Tibial artery (tissue), 4 donors: ENCODE measurements at regions not wholly inside any gene's neighbourhood (a gene's known extent, or its start where the extent isn't known, plus 50 kb on each side); places are given as distances from the start of the nearest gene placed in this dataset.

Experiments used
- DNase-seq, 2 donors: peaks; one replicate each; pipeline ENCODE4 v3.0.0-alpha.2; 2019
- H3K27ac ChIP-seq, 2 donors: fragments of 200-600 bp; sonication (generic) in 1 of 2; 1 replicate in 1 of 2; 2 replicates in 1 of 2; pipeline ENCODE4 v1.5.1; 2018 to 2019; ENCODE audit warnings: mild to moderate bottlenecking in 1 of 2
- H3K27me3 ChIP-seq, 2 donors: fragments of 200-600 bp; sonication (generic) in 1 of 2; one replicate each; pipeline versions ENCODE4 v1.5.1 to v1.6.0; 2016 to 2019
- H3K36me3 ChIP-seq, 3 donors: fragments of 200-600 bp; sonication (generic) in 2 of 3; one replicate each; pipeline ENCODE4 v1.5.1; 2016 to 2019; ENCODE audit warnings: mild to moderate bottlenecking in 2 of 3
- H3K4me1 ChIP-seq, 4 donors: fragments of 200-600 bp; sonication (generic) in 2 of 4; 1 replicate in 3 of 4; 2 replicates in 1 of 4; pipeline ENCODE4 v1.5.1; 2016 to 2019
- H3K4me3 ChIP-seq, 2 donors: fragments of 200-600 bp; sonication (generic) in 1 of 2; 1 replicate in 1 of 2; 2 replicates in 1 of 2; pipeline ENCODE4 v1.5.1; 2018 to 2019; ENCODE audit warnings: mild to moderate bottlenecking in 2 of 2
- H3K9me3 ChIP-seq, 3 donors: fragments of 200-600 bp; sonication (generic) in 1 of 3; one replicate each; pipeline ENCODE4 v1.5.1; 2016 to 2019
- intact Hi-C: fragments of 100-400 bp; cut with DNase I; formaldehyde crosslinking; loops from one replicate; pipeline ENCODE4 v1.15.0; 2023; ENCODE audit warnings: low total_unique reads
- TF ChIP-seq, protein P1 (sequence below), 2 experiments: fragments of 200-600 bp in 1 of 2; fragments of 450-650 bp in 1 of 2; IDR thresholded peaks; one replicate each; pipeline ENCODE4 v1.5.1; 2017 to 2019; ENCODE audit warnings: antibody characterized with exemption in 2 of 2, mild to moderate bottlenecking in 1 of 2, moderate library complexity in 1 of 2

DNA sequence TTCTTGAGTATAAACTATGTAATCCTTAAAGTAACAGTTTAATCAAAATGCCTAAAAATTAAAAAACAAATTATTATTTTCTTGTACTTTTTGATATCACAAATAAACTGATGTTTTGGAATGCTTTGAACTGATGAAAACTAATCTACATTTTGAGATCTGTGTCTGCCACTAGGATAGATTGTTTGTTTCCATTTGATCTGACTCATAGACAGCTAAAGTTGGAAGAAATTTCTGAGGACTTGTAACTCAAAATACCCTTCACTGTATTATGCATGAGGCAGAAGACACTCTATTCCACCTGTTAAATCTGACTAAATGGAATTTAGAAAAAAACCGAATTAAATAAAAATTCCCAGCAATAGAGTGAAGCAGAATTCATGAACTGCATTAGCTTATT, 1400.0 kb upstream of the FLRT2 start:
- no peaks in the 10 kb centered on the region for H3K27me3 ChIP-seq
- no peak overlapping the region for H3K27ac ChIP-seq
- no peak for DNase-seq
- intact Hi-C loops, result no loop called here
- H3K36me3 ChIP-seq, result no peaks in the 10 kb centered on the region
- no peak overlapping the region for H3K4me3 ChIP-seq
- no peaks in the 10 kb centered on the region for H3K9me3 ChIP-seq
- TF ChIP-seq, protein P1, sequence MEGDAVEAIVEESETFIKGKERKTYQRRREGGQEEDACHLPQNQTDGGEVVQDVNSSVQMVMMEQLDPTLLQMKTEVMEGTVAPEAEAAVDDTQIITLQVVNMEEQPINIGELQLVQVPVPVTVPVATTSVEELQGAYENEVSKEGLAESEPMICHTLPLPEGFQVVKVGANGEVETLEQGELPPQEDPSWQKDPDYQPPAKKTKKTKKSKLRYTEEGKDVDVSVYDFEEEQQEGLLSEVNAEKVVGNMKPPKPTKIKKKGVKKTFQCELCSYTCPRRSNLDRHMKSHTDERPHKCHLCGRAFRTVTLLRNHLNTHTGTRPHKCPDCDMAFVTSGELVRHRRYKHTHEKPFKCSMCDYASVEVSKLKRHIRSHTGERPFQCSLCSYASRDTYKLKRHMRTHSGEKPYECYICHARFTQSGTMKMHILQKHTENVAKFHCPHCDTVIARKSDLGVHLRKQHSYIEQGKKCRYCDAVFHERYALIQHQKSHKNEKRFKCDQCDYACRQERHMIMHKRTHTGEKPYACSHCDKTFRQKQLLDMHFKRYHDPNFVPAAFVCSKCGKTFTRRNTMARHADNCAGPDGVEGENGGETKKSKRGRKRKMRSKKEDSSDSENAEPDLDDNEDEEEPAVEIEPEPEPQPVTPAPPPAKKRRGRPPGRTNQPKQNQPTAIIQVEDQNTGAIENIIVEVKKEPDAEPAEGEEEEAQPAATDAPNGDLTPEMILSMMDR (IDR thresholded peaks at IDR 0.05), result no peak
- no peaks in the 10 kb centered on the region for H3K4me1 ChIP-seq

DNA sequence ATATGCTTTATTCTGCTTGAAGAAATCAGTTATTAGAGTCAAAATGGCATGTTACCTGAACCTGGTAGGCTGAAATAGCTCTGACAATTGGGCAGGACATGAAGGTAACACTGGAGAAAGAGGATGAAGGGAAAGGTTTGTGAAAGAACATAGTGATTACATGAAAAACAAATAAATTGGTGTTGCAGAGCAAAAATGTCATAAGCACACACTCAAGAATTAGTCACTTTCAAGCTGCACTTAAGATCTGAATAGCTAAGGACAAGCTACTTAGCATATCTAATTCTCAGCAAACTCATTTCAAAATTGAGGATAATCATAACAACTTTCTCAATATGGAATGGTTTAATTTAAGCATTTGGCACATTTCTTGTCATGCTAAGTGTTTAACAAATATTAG, 1398.0 kb upstream of the FLRT2 start:
- no peaks in the 10 kb centered on the region for H3K27me3 ChIP-seq
- no peak overlapping the region for H3K27ac ChIP-seq
- DNase-seq, result no peak
- intact Hi-C loops, result no loop called here
- no peaks in the 10 kb centered on the region for H3K36me3 ChIP-seq
- TF ChIP-seq, protein P1 (IDR thresholded peaks at IDR 0.05), result no peak
- no peak overlapping the region for H3K4me3 ChIP-seq
- no peaks in the 10 kb centered on the region for H3K9me3 ChIP-seq
- H3K4me1 ChIP-seq, result no peaks in the 10 kb centered on the region

DNA sequence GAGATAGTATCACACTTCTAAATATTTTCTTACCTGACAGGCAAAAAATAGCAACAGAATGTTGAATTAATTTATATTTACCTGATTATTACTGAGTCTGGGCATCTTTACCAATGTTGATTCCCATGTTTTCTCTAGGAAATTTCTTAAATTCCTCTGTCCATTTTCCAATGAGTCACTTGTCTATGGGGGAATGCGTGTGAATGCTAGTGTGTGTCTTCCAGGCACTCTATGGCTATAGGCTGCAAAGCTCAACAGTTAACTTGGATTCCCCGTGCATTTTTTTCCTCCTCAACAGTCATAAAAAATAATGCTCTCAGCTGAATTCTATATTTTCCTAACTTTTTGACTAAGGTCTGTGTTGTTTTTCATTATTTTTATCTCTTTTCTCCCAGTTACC, 1385.8 kb upstream of the FLRT2 start:
- Histone ChIP-seq H3K4me1 (no peaks in the 10 kb centered on the region), H3K27me3 (no peaks in the 10 kb centered on the region), H3K27ac (no peak overlapping the region), H3K4me3 (no peak overlapping the region), H3K9me3 (peaks cover 0 to 3% (median 0%) of the 10 kb centered on the region in 3 donors), H3K36me3 (no peaks in the 10 kb centered on the region)
- DNase-seq, result no peak
- TF ChIP-seq, protein P1 (IDR thresholded peaks at IDR 0.05), result no peak
- intact Hi-C loops, result no loop called here

DNA sequence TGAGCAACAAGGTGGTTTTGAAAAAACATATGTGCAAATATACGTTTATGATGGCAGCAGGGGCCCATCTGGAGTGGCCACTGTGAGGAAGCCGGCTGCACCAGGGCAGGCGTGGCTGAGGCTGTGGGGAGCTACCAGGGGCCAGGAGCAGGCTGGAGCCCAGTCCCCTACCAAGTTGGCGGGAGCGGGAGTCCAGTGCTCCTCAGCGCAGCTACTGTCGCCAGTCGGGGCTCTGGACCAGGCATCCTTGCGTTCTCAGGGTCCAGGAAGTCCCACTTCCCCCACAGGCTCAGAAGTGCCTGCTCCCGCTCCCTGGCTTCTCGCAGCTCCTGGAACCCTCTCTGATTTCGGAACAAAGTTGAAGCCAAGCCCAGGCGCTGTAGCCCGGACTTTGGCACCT, 1377.5 kb upstream of the FLRT2 start:
- Histone ChIP-seq H3K4me3 (no peak overlapping the region), H3K36me3 (no peaks in the 10 kb centered on the region), H3K4me1 (no peaks in the 10 kb centered on the region), H3K27ac (no peak overlapping the region), H3K9me3 (no peaks in the 10 kb centered on the region), H3K27me3 (no peaks in the 10 kb centered on the region)
- TF ChIP-seq, protein P1 (IDR thresholded peaks at IDR 0.05), result no peak
- intact Hi-C loops, result no loop called here
- DNase-seq, result peak in 1 of 2 donors; percentile 54

DNA sequence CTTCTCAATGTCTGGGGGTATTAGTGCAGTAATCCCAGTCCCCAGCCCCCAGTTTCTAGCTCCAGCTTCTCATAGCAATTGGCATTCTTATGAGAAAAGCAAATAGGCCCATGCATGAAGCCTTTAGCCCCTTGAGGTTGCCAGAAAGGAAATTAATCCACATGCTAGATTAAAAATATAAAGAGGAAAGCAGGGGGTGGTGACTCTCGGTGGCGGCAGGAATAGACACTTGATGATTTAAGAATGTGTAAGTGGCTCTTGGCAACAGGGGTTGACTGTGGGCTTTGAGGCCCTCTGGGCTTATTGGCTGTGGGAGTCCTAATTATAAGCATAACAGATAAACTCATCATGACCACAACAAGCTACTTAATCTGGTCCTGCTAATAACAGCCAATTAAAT, 1367.3 kb upstream of the FLRT2 start:
- H3K27ac ChIP-seq, result no peak overlapping the region
- no peaks in the 10 kb centered on the region for H3K9me3 ChIP-seq
- no peak for DNase-seq
- no peaks in the 10 kb centered on the region for H3K4me1 ChIP-seq
- H3K27me3 ChIP-seq, result no peaks in the 10 kb centered on the region
- TF ChIP-seq, protein P1 (IDR thresholded peaks at IDR 0.05), result no peak
- no peak overlapping the region for H3K4me3 ChIP-seq
- H3K36me3 ChIP-seq, result no peaks in the 10 kb centered on the region
- intact Hi-C loops, result no loop called here

DNA sequence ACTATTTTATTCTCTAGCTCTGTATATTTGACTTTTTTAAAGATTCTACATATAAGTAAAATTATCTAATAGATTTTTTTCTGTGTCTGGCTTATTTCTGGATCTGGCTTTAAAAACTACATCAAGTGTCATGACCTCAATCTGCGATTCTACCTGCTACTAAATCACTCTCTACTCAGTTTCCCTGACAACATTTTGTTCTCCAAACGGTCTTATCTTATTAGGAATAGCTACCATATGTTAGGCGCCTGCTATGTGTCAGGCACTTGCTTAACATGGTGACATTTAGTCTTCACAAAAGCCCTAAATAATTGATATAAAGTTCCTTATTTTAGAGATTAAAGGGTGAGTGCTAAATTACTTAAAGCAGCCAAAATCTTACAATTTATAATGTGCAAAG, 1362.9 kb upstream of the FLRT2 start:
- intact Hi-C loops, result no loop called here
- no peaks in the 10 kb centered on the region for H3K36me3 ChIP-seq

More for the DNA sequence above, 1362.9 kb upstream of the FLRT2 start:
- TF ChIP-seq, protein P1 (IDR thresholded peaks at IDR 0.05), result no peak
- Histone ChIP-seq H3K27me3 (no peaks in the 10 kb centered on the region), H3K4me1 (no peaks in the 10 kb centered on the region), H3K27ac (no peak overlapping the region), H3K9me3 (no peaks in the 10 kb centered on the region), H3K4me3 (no peak overlapping the region)
- DNase-seq, result no peak
